ENCODE measurements at regions not wholly inside any gene's neighbourhood (a gene's known extent, or its start where the extent isn't known, plus 50 kb on each side); places are given as distances from the start of the nearest gene placed in this dataset.
A peak's percentile ranks its signal among the peaks of the same experiment; 100 is the strongest.

DNA sequence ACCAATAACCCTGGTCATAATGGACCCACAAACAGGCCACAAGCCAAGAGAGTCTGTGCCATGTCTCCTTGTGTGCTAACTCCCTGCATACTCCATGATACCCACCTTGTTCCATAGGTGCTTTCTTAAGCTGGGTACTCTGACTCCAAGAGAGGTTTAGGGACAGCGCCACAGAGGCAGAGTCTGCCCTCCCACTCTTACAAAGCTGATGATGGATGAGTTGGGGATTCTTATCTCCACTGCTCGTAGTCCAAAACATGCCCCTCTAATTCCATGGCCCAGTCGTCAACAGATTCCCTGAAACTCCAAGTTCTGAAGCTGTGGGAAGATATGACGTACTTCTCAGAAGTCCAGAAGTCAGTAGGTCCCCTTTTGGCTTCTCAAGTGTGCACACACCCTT is 184.4 kb upstream of the CCL2 start:
- H3K9me3 Mint-ChIP-seq (ENCODE audit: unreplicated experiment): no peaks in the 10 kb centered on the region
- H3K27ac Mint-ChIP-seq (ENCODE audit: unreplicated experiment): no peak overlapping the region
- no peaks in the 10 kb centered on the region for H3K36me3 Mint-ChIP-seq (ENCODE audit: low read depth, unreplicated experiment)

DNA sequence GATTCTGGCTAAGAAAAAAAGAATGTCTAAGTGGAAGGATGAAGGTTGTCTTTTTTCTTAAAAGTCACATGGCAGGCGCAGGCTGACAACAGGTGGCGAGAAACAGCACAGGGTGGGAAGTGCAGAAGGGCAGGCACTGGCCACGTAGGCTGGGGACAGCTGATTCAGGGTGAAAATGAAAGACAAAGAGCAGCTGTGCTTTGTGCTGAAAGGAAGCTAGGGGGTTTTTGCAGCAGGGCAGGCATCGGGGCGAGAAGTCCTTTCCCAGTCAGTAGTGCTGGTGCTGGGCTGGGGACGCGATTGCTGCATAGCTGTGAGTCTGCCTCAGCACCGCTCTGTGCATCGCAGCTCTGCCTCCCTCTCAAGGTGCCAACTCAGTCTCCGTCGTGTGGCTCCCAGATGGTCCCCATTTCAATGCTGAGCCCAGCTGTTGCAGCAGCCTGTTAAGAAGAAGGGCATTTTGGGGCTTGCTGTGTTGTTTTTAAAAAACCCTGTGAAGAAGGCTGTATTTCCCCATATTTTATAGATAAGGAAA is 183.1 kb upstream of the CCL2 start:
- TF ChIP-seq, protein P1, sequence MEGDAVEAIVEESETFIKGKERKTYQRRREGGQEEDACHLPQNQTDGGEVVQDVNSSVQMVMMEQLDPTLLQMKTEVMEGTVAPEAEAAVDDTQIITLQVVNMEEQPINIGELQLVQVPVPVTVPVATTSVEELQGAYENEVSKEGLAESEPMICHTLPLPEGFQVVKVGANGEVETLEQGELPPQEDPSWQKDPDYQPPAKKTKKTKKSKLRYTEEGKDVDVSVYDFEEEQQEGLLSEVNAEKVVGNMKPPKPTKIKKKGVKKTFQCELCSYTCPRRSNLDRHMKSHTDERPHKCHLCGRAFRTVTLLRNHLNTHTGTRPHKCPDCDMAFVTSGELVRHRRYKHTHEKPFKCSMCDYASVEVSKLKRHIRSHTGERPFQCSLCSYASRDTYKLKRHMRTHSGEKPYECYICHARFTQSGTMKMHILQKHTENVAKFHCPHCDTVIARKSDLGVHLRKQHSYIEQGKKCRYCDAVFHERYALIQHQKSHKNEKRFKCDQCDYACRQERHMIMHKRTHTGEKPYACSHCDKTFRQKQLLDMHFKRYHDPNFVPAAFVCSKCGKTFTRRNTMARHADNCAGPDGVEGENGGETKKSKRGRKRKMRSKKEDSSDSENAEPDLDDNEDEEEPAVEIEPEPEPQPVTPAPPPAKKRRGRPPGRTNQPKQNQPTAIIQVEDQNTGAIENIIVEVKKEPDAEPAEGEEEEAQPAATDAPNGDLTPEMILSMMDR (IDR thresholded peaks at IDR 0.05; ENCODE audit: unreplicated experiment): no peak
- Mint-ChIP-seq H3K27me3 (ENCODE audit: unreplicated experiment) (no peaks in the 10 kb centered on the region), H3K4me1 (ENCODE audit: unreplicated experiment) (peaks cover 5% of the 10 kb centered on the region), H3K9me3 (ENCODE audit: unreplicated experiment) (no peaks in the 10 kb centered on the region), H3K27ac (ENCODE audit: unreplicated experiment) (no peak overlapping the region), H3K4me3 (ENCODE audit: unreplicated experiment) (no peak overlapping the region), H3K36me3 (ENCODE audit: low read depth, unreplicated experiment) (no peaks in the 10 kb centered on the region)
- DNase-seq (ENCODE audit: low spot score): no peak

More for the DNA sequence above, 184.4 kb upstream of the CCL2 start:
- TF ChIP-seq, protein P1 (IDR thresholded peaks at IDR 0.05; ENCODE audit: unreplicated experiment): no peak
- Mint-ChIP-seq H3K27me3 (ENCODE audit: unreplicated experiment) (no peaks in the 10 kb centered on the region), H3K4me3 (ENCODE audit: unreplicated experiment) (no peak overlapping the region), H3K4me1 (ENCODE audit: unreplicated experiment) (peaks cover 8% of the 10 kb centered on the region)
- no peak for DNase-seq (ENCODE audit: low spot score)

DNA sequence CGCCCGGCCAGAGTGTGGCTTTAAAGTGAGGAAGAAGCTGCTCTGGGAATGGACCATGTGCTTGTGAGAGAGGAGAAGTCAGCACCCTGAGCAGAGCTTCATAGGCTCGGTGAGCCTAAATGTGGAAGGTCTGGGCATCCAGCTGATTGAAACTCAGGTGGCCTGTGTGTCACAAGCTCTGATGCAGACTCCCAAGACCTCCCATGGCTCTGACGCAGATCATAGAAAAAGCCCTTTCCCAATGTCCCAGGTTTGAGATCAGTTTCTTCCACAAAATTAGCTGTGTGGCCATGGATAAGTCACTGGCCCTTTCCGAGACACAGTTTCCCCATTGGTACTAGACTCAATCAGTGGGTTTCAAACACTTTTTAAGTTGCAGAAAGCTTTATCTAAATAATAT is 180.0 kb upstream of the CCL2 start:
- H3K27ac Mint-ChIP-seq (ENCODE audit: unreplicated experiment): no peak overlapping the region
- no peaks in the 10 kb centered on the region for H3K36me3 Mint-ChIP-seq (ENCODE audit: low read depth, unreplicated experiment)
- DNase-seq (ENCODE audit: low spot score): no peak
- H3K27me3 Mint-ChIP-seq (ENCODE audit: unreplicated experiment): peaks cover 3% of the 10 kb centered on the region
- H3K4me3 Mint-ChIP-seq (ENCODE audit: unreplicated experiment): no peak overlapping the region
- TF ChIP-seq, protein P1 (IDR thresholded peaks at IDR 0.05; ENCODE audit: unreplicated experiment): no peak
- no peaks in the 10 kb centered on the region for H3K9me3 Mint-ChIP-seq (ENCODE audit: unreplicated experiment)
- H3K4me1 Mint-ChIP-seq (ENCODE audit: unreplicated experiment): peaks cover 10% of the 10 kb centered on the region

DNA sequence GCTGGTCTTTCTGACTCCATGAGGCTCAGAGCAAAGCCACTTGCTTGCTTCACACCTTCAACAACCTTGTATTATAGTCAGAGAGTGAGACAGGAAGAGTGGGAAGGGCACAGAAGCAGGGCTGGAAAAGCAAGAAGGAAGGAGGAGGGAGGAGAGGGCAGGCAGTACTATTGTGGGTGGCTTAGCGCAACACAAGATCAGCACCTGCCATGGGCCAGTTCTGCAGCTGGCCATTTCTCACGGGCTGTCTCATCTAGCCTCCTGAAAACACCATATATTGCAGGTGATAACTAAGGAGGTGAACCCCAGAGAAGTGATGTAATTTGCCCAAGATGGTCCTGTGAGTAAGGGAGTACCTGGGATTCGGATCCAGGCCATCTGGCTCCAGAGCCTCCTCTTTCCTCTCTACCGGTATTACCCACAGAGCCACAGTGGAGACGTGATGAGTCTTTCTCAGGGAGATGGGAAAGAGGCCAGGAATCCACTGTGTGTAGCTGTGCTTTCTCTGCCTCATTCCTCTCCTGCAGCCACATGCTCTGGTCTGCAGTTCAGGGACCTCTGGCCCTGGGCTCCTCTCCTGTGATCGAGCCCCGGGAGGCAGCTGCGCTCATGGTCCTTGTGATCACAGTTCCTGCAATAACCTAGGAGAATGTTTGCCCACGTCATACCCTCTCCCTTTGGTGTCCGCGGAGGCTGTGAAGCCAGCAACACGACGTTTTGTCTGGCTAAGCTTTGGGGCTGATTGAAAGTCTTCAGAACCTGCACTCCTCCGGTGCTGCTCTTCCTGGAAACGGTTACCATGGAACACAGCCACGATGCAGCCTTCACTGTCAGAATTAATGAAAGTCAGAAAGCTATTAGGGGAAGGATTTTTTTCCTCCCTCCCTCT is 178.1 kb upstream of the CCL2 start:
- Mint-ChIP-seq H3K27ac (ENCODE audit: unreplicated experiment) (no peak overlapping the region), H3K4me3 (ENCODE audit: unreplicated experiment) (no peak overlapping the region), H3K4me1 (ENCODE audit: unreplicated experiment) (peaks cover 10% of the 10 kb centered on the region), H3K36me3 (ENCODE audit: low read depth, unreplicated experiment) (no peaks in the 10 kb centered on the region), H3K9me3 (ENCODE audit: unreplicated experiment) (no peaks in the 10 kb centered on the region), H3K27me3 (ENCODE audit: unreplicated experiment) (peaks cover 3% of the 10 kb centered on the region)
- TF ChIP-seq, protein P1 (IDR thresholded peaks at IDR 0.05; ENCODE audit: unreplicated experiment): no peak
- DNase-seq (ENCODE audit: low spot score): no peak

DNA sequence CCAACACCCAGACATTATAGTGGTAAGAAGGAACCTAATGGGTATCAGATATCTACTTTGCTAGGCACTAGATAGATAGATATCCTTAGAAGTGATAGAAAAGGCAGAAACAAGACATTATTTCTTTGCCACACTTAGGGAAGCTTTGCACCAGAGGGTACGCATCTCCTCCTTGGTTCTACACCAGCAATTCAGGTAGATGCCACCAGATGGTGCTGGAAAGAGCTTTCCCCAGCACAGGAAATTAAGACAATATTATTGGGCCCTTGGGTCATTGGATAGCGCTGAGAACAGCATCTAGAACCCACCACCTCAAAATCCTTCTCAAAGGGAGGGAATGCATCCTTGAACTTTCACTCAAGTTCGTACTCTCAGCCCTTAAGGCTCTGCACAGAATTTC is 173.8 kb upstream of the CCL2 start:
- Mint-ChIP-seq H3K27ac (ENCODE audit: unreplicated experiment) (no peak overlapping the region), H3K4me1 (ENCODE audit: unreplicated experiment) (peaks cover 7% of the 10 kb centered on the region), H3K36me3 (ENCODE audit: low read depth, unreplicated experiment) (no peaks in the 10 kb centered on the region), H3K9me3 (ENCODE audit: unreplicated experiment) (no peaks in the 10 kb centered on the region), H3K27me3 (ENCODE audit: unreplicated experiment) (peaks cover 3% of the 10 kb centered on the region), H3K4me3 (ENCODE audit: unreplicated experiment) (no peak overlapping the region)
- DNase-seq (ENCODE audit: low spot score): peak; percentile 21
- TF ChIP-seq, protein P1 (IDR thresholded peaks at IDR 0.05; ENCODE audit: unreplicated experiment): peak; percentile 57
